T-helper 1 cell treated with Interleukin-12 subunit alpha and Interleukin-12 subunit beta and Interleukin-4 antibody, amounts not matched to agents 30 μg/mL and 1 μg/mL, for 36 hours (primary cell): ENCODE measurements at regions not wholly inside any gene's neighbourhood (a gene's known extent, or its start where the extent isn't known, plus 50 kb on each side); places are given as distances from the start of the nearest gene placed in this dataset.
"Not testable (repeated sequence)": the region's sequence is repeated elsewhere in the genome, so short reads cannot be mapped to it uniquely, and the experiment has no call there.

ENCODE experiments used
- H3K27ac Mint-ChIP-seq: one replicate; pipeline ENCODE4 v1.8.0; 2021; ENCODE audit warnings: mild to moderate bottlenecking, mixed read lengths
- H3K27me3 Mint-ChIP-seq: one replicate; pipeline ENCODE4 v1.8.0; 2021; ENCODE audit warnings: low read depth, mixed read lengths
- H3K36me3 Mint-ChIP-seq: one replicate; pipeline ENCODE4 v1.8.0; 2021; ENCODE audit warnings: low read depth, mixed read lengths
- H3K4me1 Mint-ChIP-seq: one replicate; pipeline ENCODE4 v1.8.0; 2021; ENCODE audit warnings: low read depth, mixed read lengths
- H3K4me3 Mint-ChIP-seq: one replicate; pipeline ENCODE4 v1.8.0; 2021; ENCODE audit warnings: mild to moderate bottlenecking, moderate library complexity, mixed read lengths
- H3K9me3 Mint-ChIP-seq: one replicate; pipeline ENCODE4 v1.8.0; 2021; ENCODE audit warnings: mixed read lengths

GRCh38 chr10:84015877-84016595 is 123.3 kb upstream of the GHITM start:
- no peak overlapping the region for H3K4me3 Mint-ChIP-seq
- H3K27me3 Mint-ChIP-seq, result peaks cover 7% of the 10 kb centered on the region
- H3K9me3 Mint-ChIP-seq, result no peaks in the 10 kb centered on the region
- no peak overlapping the region for H3K27ac Mint-ChIP-seq
- H3K4me1 Mint-ChIP-seq, result peaks cover 3% of the 10 kb centered on the region
- H3K36me3 Mint-ChIP-seq, result no peaks in the 10 kb centered on the region

- H3K9me3 Mint-ChIP-seq, result peaks cover 3% of the 10 kb centered on the region
- H3K4me3 Mint-ChIP-seq, result no peak overlapping the region
- H3K27ac Mint-ChIP-seq, result no peak overlapping the region
Observed at GRCh38 chr10:84018826-84019225, 120.5 kb upstream of the GHITM start.

GRCh38 chr10:84019854-84020458 is 119.4 kb upstream of the GHITM start:
- H3K9me3 Mint-ChIP-seq, H3K36me3 Mint-ChIP-seq, H3K4me3 Mint-ChIP-seq: not testable (repeated sequence)

More at GRCh38 chr10:84018826-84019225, 120.5 kb upstream of the GHITM start:
- Mint-ChIP-seq H3K27me3 (peaks cover 7% of the 10 kb centered on the region), H3K4me1 (no peaks in the 10 kb centered on the region), H3K36me3 (no peaks in the 10 kb centered on the region)

GRCh38 chr10:84026821-84027257 is 112.5 kb upstream of the GHITM start:
- Mint-ChIP-seq H3K9me3 (peaks cover 9% of the 10 kb centered on the region), H3K4me3 (no peak overlapping the region), H3K4me1 (no peaks in the 10 kb centered on the region), H3K27ac (no peak overlapping the region), H3K27me3 (no peaks in the 10 kb centered on the region), H3K36me3 (no peaks in the 10 kb centered on the region)

More at GRCh38 chr10:84019854-84020458, 119.4 kb upstream of the GHITM start:
- H3K27me3 Mint-ChIP-seq, H3K27ac Mint-ChIP-seq, H3K4me1 Mint-ChIP-seq: not testable (repeated sequence)

GRCh38 chr10:84029840-84030239 is 109.5 kb upstream of the GHITM start:
- H3K36me3 Mint-ChIP-seq, result no peaks in the 10 kb centered on the region
- H3K4me3 Mint-ChIP-seq, result no peak overlapping the region
- H3K27me3 Mint-ChIP-seq, result no peaks in the 10 kb centered on the region
- no peaks in the 10 kb centered on the region for H3K9me3 Mint-ChIP-seq
- no peak overlapping the region for H3K27ac Mint-ChIP-seq
- H3K4me1 Mint-ChIP-seq, result no peaks in the 10 kb centered on the region

DNA sequence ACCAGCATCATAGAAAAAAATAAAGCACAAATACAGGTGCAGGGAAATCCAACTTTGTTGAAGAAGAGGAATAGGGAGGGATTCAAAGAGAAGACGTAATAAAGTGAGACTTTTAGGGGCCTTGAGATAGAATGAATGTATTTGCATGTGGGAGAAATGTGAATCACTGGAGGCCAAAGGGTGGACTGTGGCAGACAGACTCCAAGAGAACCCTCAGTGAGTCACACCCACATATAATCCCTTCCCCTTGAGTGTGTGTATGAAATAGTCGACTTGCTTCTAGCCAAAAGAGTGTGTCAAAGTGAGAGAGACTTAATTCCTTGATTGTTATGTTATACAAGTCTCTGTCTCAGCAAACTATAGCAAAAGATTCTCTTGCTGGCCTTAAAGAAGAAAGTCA is 101.3 kb upstream of the GHITM start:
- Mint-ChIP-seq H3K27ac (no peak overlapping the region), H3K27me3 (no peaks in the 10 kb centered on the region), H3K9me3 (no peaks in the 10 kb centered on the region), H3K36me3 (no peaks in the 10 kb centered on the region), H3K4me3 (no peak overlapping the region), H3K4me1 (no peaks in the 10 kb centered on the region)

GRCh38 chr10:84039957-84040356 is 99.4 kb upstream of the GHITM start:
- no peak overlapping the region for H3K4me3 Mint-ChIP-seq
- H3K27me3 Mint-ChIP-seq, result no peaks in the 10 kb centered on the region
- H3K4me1 Mint-ChIP-seq, result no peaks in the 10 kb centered on the region
- H3K36me3 Mint-ChIP-seq, result no peaks in the 10 kb centered on the region
- H3K27ac Mint-ChIP-seq, result no peak overlapping the region
- H3K9me3 Mint-ChIP-seq, result no peaks in the 10 kb centered on the region

- Mint-ChIP-seq H3K9me3 (no peaks in the 10 kb centered on the region), H3K27ac (no peak overlapping the region), H3K36me3 (no peaks in the 10 kb centered on the region), H3K27me3 (peaks cover 5% of the 10 kb centered on the region), H3K4me1 (no peaks in the 10 kb centered on the region), H3K4me3 (no peak overlapping the region)
Observed at GRCh38 chr10:84047258-84048010, 91.9 kb upstream of the GHITM start.

GRCh38 chr10:84049645-84050011 is 89.7 kb upstream of the GHITM start:
- no peak overlapping the region for H3K4me3 Mint-ChIP-seq
- H3K27me3 Mint-ChIP-seq, result peaks cover 5% of the 10 kb centered on the region
- no peaks in the 10 kb centered on the region for H3K9me3 Mint-ChIP-seq
- no peaks in the 10 kb centered on the region for H3K4me1 Mint-ChIP-seq
- H3K36me3 Mint-ChIP-seq, result no peaks in the 10 kb centered on the region
- no peak overlapping the region for H3K27ac Mint-ChIP-seq

DNA sequence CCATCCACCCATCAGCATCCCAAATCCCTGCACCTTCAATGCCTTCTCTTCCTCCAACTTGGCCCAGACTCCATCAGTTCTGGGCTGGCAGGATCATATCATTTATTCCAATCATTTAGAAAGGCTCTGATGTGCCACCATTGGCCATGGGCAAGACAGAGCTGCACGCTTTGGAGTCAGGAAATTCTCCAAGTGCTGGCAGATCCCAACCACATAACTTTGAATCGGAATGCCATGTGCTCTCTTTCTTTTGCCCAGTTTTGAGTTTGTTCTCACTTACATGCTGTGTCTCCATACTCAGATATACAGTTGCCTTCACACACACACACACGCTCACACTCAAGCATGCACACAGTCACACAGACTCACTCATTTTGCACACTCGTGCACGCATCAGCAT is 85.7 kb upstream of the GHITM start:
- Mint-ChIP-seq H3K4me1 (no peaks in the 10 kb centered on the region), H3K9me3 (no peaks in the 10 kb centered on the region), H3K36me3 (no peaks in the 10 kb centered on the region), H3K27me3 (peaks cover 3% of the 10 kb centered on the region), H3K27ac (no peak overlapping the region), H3K4me3 (no peak overlapping the region)

- H3K27ac Mint-ChIP-seq, result no peak overlapping the region
- H3K4me3 Mint-ChIP-seq, result no peak overlapping the region
- H3K27me3 Mint-ChIP-seq, result peaks cover 3% of the 10 kb centered on the region
- H3K9me3 Mint-ChIP-seq, result no peaks in the 10 kb centered on the region
- no peaks in the 10 kb centered on the region for H3K36me3 Mint-ChIP-seq
- no peaks in the 10 kb centered on the region for H3K4me1 Mint-ChIP-seq
Observed at GRCh38 chr10:84054743-84055142, 84.6 kb upstream of the GHITM start.

- peaks cover 3% of the 10 kb centered on the region for H3K27me3 Mint-ChIP-seq
- no peak overlapping the region for H3K4me3 Mint-ChIP-seq
- no peaks in the 10 kb centered on the region for H3K4me1 Mint-ChIP-seq
- H3K27ac Mint-ChIP-seq, result no peak overlapping the region
- no peaks in the 10 kb centered on the region for H3K9me3 Mint-ChIP-seq
- no peaks in the 10 kb centered on the region for H3K36me3 Mint-ChIP-seq
Observed at GRCh38 chr10:84059526-84059925, 79.8 kb upstream of the GHITM start.

- Mint-ChIP-seq H3K27me3 (no peaks in the 10 kb centered on the region), H3K4me1 (peaks cover 1% of the 10 kb centered on the region), H3K36me3 (no peaks in the 10 kb centered on the region), H3K9me3 (no peaks in the 10 kb centered on the region), H3K27ac (no peak overlapping the region), H3K4me3 (no peak overlapping the region)
Observed at GRCh38 chr10:84063440-84063839, 75.9 kb upstream of the GHITM start.

GRCh38 chr10:84065804-84066601 is 73.3 kb upstream of the GHITM start:
- Mint-ChIP-seq H3K36me3 (no peaks in the 10 kb centered on the region), H3K4me1 (peaks cover 1% of the 10 kb centered on the region), H3K4me3 (no peak overlapping the region), H3K27me3 (no peaks in the 10 kb centered on the region), H3K9me3 (no peaks in the 10 kb centered on the region), H3K27ac (no peak overlapping the region)
